Ramos (cell line): ENCODE measurements at regions not wholly inside any gene's neighbourhood (a gene's known extent, or its start where the extent isn't known, plus 50 kb on each side); places are given as distances from the start of the nearest gene placed in this dataset.
"Not testable (repeated sequence)": the region's sequence is repeated elsewhere in the genome, so short reads cannot be mapped to it uniquely, and the experiment has no call there.

Experiments
- in situ Hi-C: fragments of 300-500 bp; cut with MboI; formaldehyde crosslinking; loops from one replicate; pipeline ENCODE4 v1.14.3; 2022; ENCODE audit warnings: low sequenced_read_pairs; ENCODE audit not compliant: unreplicated experiment

- in situ Hi-C loops = no loop called here
These were observed 1525.6 kb upstream of the RAG2 start for GRCh38 chr11:38123673-38124072.

GRCh38 chr11:38116616-38117015, 1518.6 kb upstream of the RAG2 start:
- in situ Hi-C loops = not testable (repeated sequence)

DNA sequence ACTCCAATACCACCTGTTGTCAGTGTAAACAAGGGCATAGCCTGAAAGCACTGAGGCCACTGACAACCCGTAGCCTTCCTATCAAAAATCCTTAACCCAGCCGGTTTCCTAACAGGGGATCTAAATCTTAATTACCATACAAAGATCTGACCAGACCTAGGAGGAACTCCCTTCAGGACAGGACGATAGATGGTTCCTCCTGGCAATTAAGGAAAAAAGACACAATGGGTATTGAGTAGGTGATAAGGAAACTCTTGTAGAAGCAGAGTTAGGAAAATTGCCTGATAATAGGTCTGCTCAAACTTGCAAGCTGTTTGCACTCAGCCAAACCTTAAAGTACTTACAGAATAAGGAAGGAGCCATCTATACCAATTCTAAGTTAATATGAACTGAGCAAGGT, 1517.3 kb upstream of the RAG2 start:
- in situ Hi-C loops = not testable (repeated sequence)

DNA sequence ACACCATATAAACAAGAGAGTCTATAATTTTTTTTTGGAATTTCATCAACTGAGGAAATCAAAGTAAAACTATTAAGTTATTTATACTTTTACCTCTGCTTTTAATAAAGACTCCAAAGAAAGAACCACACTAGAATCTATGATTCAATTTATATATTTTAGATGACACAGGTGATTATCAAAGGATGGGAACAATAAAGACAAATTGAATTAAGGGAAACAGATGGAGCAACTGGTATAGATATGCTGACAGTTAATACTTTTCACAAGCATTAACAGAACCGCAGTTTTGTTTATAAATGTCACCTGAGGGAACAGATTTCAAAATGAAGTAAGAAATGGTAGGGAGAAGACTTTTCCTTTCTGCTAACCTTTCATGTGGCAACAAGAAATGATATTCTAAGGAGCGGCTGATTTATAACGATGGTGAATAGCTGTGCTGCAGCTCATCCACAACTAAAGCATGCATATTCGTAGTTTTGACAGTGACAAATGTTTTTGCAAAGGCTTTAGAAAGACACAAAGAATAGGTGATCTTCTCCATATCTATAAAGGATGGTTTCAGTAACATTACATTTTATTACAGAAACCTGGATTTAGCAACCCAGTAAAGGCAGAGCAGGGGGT, 1502.9 kb upstream of the RAG2 start:
- in situ Hi-C loops = no loop called here

DNA sequence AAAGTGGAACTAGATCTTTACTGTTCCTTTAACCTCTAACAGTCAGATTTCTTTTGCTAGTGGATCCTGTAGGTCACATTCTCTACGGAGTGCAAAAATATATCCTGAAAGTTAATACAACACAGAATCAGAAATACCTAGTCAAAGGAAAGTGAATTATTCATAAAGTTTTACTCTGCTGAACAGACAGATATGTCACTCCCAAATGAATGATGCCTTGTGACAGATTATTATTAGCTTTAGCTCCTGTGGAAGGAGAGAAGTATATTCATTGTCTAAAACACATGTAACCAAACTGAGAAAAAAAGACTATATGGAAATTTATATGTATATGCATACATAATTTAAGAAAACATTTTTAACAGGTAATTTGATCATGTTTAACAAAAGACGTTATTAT, 1497.2 kb upstream of the RAG2 start:
- in situ Hi-C loops = no loop called here

DNA sequence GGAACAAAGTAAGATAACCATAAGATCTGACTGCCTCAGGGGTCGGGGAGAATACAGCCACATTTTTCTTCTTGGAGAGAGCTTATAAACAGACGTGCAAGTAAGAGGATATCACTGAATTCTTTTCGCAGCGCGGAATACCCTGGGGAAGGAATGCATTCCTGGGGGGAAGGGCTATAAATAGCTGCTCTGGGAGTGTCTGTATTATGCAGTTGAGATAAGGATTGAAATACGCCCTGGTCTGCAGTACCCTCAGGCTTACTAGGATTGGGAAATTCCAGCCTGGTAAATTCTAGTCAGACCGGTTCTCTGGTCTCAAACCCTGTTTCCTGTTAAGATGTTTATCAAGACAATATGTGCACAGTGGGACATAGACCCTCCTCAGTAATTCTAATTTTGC, 1491.7 kb upstream of the RAG2 start:
- in situ Hi-C loops = no loop called here

- in situ Hi-C loops = no loop called here
These were observed 1462.9 kb upstream of the RAG2 start for GRCh38 chr11:38060920-38061319.

DNA sequence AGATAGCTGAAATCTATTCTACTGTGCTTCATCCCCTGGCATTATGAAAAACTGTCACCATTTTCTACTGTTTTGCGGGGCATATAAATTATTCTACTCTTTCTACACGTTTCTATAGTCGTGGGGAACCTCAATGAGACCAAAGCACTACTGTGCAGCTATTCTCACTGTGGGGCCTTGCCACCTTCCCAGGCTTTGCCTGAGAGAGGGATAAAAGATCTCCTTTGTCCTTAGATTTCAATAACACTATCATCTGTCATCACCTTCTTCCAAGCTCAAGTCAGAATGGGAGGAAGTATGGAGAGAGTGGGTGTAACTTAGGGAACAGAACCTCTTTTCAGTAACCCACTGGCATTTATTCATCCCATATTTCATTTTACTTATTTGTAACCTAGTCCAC, 1462.1 kb upstream of the RAG2 start:
- in situ Hi-C loops = no loop called here

DNA sequence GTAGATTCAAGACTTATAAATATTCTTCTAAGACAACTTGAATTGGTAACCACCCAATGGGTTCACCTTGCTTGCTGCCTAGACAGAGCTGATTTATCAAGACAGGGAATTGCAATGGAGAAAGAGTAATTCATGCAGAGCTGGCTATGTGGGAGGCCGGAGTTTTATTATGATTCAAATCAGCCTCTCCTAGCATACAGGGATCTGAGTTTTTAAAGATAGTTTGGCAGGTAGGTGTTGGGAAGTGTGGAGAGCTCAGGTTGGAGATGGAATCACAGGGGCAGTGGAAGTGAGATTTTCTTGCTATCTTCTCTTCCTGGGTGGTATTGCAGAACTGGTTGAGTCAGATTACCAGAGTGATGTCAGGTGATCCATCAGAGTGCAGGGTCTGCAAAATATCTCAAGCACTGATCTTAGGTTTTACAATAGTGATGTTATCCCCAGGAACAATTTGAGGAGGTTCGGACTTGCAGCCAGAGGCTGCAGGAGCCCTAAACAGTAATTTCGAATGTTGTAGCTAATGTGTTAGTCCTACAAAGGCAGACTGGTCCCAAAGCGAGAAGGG, 1448.6 kb upstream of the RAG2 start:
- in situ Hi-C loops = no loop called here

DNA sequence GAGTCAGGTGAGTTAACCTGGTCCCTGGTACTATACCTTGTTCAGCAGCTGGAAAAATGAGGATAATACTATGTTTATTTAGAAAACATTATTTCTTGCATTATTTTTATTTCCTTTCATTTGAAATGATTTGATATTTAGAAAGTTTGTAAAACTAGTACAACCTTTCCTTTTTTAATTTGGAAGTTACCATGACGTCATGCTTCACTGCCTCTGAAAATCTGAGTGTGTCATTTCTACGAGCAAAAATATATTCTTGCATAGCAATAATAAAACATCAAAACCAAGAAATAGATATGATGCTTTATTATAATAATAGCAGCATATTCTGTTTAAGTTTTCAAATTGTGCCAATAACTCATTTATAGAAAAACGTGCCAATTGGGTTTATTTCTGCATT, 1445.0 kb upstream of the RAG2 start:
- in situ Hi-C loops = no loop called here

DNA sequence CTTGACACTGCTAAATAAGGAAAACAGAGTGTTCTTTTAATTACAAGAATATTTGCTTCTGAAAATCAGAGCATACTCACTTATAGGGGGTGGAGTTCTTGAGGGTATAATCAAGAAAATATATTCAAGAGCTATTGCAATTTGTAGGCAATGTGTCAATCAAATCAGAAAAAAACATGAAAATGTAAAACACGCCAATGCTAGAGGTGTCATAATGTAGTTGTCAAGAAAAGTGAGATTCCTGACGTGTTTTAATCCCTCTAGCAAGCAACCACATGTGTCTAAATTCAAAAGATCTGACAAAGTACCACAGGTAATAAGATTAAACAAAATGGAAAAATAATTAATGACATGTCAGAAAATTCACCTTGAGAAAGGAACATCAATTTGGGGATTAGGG, 1440.7 kb upstream of the RAG2 start:
- in situ Hi-C loops = no loop called here

DNA sequence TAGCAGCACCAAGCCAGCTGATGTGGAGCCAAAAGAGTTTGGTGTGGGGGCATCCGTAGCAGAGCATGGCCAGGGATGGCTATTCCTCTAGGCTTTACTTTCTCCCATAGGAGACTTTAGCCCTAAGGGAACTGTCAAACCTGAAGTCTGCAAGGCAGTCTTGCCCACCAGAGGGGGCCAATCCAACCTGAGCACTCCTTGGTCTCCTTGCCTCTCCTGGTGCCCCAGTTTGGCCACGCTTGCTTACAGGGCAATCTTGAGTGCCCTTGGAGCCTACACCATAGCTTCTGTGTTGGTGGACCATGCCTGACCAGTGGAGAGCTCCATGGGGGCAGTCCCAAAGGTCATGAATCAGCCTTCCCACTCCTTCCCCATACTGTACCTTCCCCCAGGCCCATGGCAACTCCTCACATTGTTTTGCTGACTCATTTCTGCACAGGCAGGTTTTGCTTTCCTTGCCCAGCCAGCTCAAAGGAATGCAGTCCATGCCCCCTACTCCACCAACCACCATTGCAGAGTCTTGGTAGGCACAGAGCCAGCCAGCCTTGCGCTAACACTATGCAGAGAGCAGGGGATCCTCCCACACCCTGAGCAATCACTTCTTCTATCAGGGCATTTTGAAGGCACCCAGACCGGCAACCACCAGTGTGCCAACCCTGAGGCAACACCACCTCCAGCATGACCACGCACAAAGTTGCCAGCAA, 1421.2 kb upstream of the RAG2 start:
- in situ Hi-C loops = no loop called here

- in situ Hi-C loops = no loop called here
These were observed 1416.4 kb upstream of the RAG2 start for GRCh38 chr11:38014405-38014804.

DNA sequence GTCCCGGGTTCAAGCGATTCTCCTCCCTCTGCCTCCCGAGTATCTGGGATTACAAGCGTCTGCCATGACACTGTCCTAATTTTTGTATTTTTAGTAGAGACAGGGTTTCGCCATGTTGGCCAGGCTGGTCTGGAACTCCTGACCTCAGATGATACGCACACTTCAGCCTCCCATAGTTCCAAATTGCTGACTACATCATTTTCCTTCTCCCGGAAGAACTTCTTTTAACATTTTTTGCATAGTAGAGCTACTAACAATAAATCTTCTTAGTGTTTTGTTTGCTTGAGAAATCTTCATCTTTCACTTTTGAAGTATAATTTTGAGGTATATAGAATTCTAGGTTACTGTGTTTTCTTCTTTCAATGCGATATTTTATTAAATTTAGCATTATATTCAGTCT, 1415.1 kb upstream of the RAG2 start:
- in situ Hi-C loops = no loop called here

DNA sequence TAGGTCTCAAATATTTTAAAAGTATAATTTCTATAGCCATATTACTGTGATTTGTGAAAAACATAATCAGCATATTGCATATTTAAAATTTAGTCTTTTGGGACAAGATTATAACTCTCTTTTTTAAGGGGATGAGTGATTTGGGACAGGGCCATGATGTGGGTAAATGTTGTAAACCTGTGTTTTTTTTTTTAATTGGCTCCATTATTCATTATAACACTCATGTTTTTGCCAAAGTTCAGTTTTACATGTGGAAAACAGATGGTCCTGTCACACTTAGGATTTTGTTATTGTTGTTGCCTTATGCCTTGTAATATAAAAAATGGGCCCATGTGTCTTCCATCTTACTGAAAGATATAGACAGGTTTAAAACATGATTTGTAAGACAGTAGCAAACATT, 1413.5 kb upstream of the RAG2 start:
- in situ Hi-C loops = no loop called here

GRCh38 chr11:38009932-38010331, 1411.9 kb upstream of the RAG2 start:
- in situ Hi-C loops = no loop called here

DNA sequence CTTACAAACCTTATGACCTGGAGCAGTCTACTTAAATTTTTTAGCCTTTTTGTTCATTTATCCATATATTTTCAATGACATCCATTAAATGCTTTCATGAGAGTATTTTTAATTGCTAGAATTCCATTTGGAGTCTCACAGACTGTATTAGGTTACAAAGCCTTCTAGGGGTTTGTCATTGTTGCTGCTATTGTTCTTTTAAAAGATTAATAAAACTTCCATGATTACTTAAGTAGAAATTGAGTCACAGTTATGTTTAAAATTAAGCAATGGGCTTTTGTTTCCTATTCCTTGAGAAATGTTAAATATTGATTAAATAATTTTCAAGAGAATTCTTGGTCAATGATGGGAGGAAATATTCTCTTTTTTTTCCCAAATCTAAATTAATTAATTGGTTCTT, 1408.4 kb upstream of the RAG2 start:
- in situ Hi-C loops = no loop called here

DNA sequence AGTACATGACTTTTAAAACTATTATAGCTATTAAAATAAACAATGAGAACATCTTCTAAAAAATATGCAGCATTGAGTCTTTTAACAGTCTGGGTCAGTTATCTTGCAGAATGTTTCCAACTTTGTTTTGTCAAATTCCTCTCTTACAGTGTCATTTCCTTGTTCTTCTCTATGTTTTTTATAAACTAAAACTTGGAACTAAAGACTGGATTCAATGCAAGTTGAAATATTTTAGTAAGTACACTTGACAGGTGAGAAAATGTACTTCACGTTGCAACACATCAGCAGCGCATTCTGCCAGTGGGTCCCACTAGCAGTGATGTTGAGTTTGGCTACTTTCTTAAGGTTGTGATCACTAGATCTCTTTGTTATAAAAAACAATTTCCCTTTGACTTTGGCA, 1407.6 kb upstream of the RAG2 start:
- in situ Hi-C loops = no loop called here

DNA sequence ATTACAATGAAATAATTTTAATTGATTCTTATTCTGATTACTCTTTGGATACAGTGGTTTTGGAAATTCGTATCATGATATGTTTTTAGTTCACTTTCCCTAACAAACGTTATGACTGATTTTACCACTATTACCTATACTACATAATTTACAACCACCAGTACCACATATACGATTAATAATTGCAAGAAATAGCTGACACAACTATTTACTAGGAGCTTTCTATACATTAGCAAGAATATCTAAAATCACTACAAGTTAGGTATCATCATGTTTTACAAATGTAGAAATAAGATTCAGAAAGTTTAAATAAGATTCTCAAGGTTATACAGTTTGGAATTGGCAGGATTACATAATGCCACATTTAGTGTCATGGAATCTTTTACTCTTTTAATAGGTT, 1401.1 kb upstream of the RAG2 start:
- in situ Hi-C loops = no loop called here

DNA sequence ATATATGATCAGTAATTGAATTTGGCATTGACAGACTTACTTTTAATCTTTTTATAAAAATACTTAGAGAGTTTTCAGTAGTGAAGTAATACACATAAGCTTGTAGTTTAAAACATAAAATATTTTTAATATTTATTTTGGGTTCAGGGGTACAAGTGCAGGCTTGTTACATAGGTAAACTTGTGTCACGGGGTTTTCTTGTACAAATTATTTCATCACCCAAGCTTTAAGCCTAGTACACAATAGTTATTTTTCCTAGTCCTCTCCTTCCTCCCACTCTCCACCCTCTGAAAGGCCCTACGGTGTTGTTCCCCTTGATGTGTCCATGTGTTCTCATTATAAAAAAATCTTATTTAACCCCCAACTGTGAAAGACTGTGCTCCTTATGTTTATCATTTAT, 1397.8 kb upstream of the RAG2 start:
- in situ Hi-C loops = no loop called here

DNA sequence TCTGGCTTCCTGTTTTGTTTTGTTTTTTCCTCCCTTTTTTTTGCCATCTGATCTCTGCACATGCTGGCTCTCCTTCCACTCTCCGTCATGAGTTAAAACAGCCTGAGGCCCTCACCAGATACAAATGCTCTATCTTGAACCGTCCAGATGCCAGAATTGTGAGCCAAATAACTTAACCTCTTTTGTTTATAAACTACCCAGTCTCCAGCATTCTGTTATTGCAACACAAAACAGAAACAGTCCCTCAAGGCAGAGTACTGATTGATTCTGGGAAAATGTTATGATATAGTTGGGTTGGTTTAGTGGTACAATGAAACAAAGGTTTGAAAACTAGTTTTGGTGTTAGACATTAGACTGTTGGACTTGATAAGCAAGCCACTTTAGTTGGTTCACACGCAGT, 1390.0 kb upstream of the RAG2 start:
- in situ Hi-C loops = no loop called here

DNA sequence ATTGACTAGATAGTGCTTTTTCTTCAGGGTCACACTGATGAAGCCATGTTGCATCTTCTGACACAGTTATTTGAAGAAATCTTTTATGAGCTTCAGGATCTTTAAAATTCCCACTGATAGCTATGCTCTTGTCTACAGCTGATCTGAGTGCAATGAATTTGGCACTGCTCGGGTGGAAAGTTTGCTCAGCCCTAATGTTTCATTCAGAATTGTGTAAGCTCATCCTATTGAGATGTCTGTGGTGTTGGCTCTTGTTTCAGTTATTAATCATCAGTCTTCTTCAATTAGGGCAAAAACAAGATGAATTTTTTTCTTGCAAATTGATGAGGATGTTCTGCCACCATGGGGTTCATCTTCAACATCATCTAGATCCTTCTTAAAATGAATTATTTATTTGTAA, 1387.0 kb upstream of the RAG2 start:
- in situ Hi-C loops = no loop called here
